GM18511 (cell line): ENCODE measurements at regions not wholly inside any gene's neighbourhood (a gene's known extent, or its start where the extent isn't known, plus 50 kb on each side); places are given as distances from the start of the nearest gene placed in this dataset.
"Not testable (repeated sequence)": the region's sequence is repeated elsewhere in the genome, so short reads cannot be mapped to it uniquely, and the experiment has no call there.

Source experiments
- ATAC-seq: cut with Tn5 transposase; IDR thresholded peaks from one replicate; pipeline ENCODE4 v1.9.1; 2021; ENCODE audit warnings: mild to moderate bottlenecking, moderate library complexity; ENCODE audit not compliant: unreplicated experiment

GRCh38 chr13:82467626-82468025 is 1414.6 kb downstream of the SLITRK1 start:
- ATAC-seq: no peak

- not testable (repeated sequence) for ATAC-seq
These were observed 1422.7 kb downstream of the SLITRK1 start for GRCh38 chr13:82459575-82459974.

GRCh38 chr13:82458169-82458568 is 1424.1 kb downstream of the SLITRK1 start:
- ATAC-seq: no peak

- not testable (repeated sequence) for ATAC-seq
These were observed 1424.7 kb downstream of the SLITRK1 start for GRCh38 chr13:82457548-82457947.

GRCh38 chr13:82447416-82448077 is 1434.7 kb downstream of the SLITRK1 start:
- ATAC-seq: no peak

- no peak for ATAC-seq
These were observed 1442.9 kb downstream of the SLITRK1 start for GRCh38 chr13:82439159-82439904.

GRCh38 chr13:82438320-82438719 is 1444.0 kb downstream of the SLITRK1 start:
- ATAC-seq: no peak

- no peak for ATAC-seq
These were observed 1446.1 kb downstream of the SLITRK1 start for GRCh38 chr13:82436099-82436585.

GRCh38 chr13:82432949-82433348 is 1449.3 kb downstream of the SLITRK1 start:
- no peak for ATAC-seq

- no peak for ATAC-seq
These were observed 1469.5 kb downstream of the SLITRK1 start for GRCh38 chr13:82412749-82413148.

GRCh38 chr13:82407321-82407720 is 1475.0 kb downstream of the SLITRK1 start:
- no peak for ATAC-seq

GRCh38 chr13:82374719-82375118 is 1507.6 kb downstream of the SLITRK1 start:
- no peak for ATAC-seq

- no peak for ATAC-seq
These were observed 1512.0 kb downstream of the SLITRK1 start for GRCh38 chr13:82370316-82370715.

GRCh38 chr13:82364525-82364924 is 1517.7 kb downstream of the SLITRK1 start:
- ATAC-seq: no peak

GRCh38 chr13:82358284-82358683 is 1524.0 kb downstream of the SLITRK1 start:
- no peak for ATAC-seq

GRCh38 chr13:82356667-82357410 is 1525.4 kb downstream of the SLITRK1 start:
- ATAC-seq: no peak

- no peak for ATAC-seq
These were observed 1537.4 kb downstream of the SLITRK1 start for GRCh38 chr13:82344867-82345266.

- ATAC-seq: no peak
These were observed 1541.2 kb downstream of the SLITRK1 start for GRCh38 chr13:82341116-82341515.

- ATAC-seq: peak; percentile 72
These were observed 1551.8 kb downstream of the SLITRK1 start for GRCh38 chr13:82330499-82330898.

GRCh38 chr13:82323101-82323500 is 1559.2 kb downstream of the SLITRK1 start:
- no peak for ATAC-seq

- ATAC-seq: no peak
These were observed 1576.7 kb downstream of the SLITRK1 start for GRCh38 chr13:82305588-82305987.

GRCh38 chr13:82298106-82298505 is 1584.2 kb downstream of the SLITRK1 start:
- ATAC-seq: no peak
